ENCODE measurements at regions not wholly inside any gene's neighbourhood (a gene's known extent, or its start where the extent isn't known, plus 50 kb on each side); places are given as distances from the start of the nearest gene placed in this dataset.

- no peak for DNase-seq (ENCODE audit: low read depth, low spot score)
These were observed 80.2 kb upstream of the NUDT4 start for GRCh38 chr12:93297536-93297935.

- no peak for DNase-seq (ENCODE audit: low read depth, low spot score)
These were observed 78.4 kb upstream of the NUDT4 start for GRCh38 chr12:93299262-93299846.

GRCh38 chr12:93300611-93301021 is 77.1 kb upstream of the NUDT4 start:
- DNase-seq (ENCODE audit: low read depth, low spot score), result no peak

- DNase-seq (ENCODE audit: low read depth, low spot score), result no peak
These were observed 75.1 kb upstream of the NUDT4 start for GRCh38 chr12:93302331-93303229.

- no peak for DNase-seq (ENCODE audit: low read depth, low spot score)
These were observed 71.1 kb upstream of the NUDT4 start for GRCh38 chr12:93306636-93307035.

- no peak for DNase-seq (ENCODE audit: low read depth, low spot score)
These were observed 69.4 kb upstream of the NUDT4 start for GRCh38 chr12:93308281-93308680.

GRCh38 chr12:93311827-93312226 is 65.9 kb upstream of the NUDT4 start:
- DNase-seq (ENCODE audit: low read depth, low spot score), result no peak

GRCh38 chr12:93314177-93314497 is 63.6 kb upstream of the NUDT4 start:
- DNase-seq (ENCODE audit: low read depth, low spot score), result no peak

GRCh38 chr12:93315385-93315906 is 62.3 kb upstream of the NUDT4 start:
- no peak for DNase-seq (ENCODE audit: low read depth, low spot score)

- no peak for DNase-seq (ENCODE audit: low read depth, low spot score)
These were observed 61.7 kb upstream of the NUDT4 start for GRCh38 chr12:93315907-93316622.

GRCh38 chr12:93316623-93316971 is 61.1 kb upstream of the NUDT4 start:
- no peak for DNase-seq (ENCODE audit: low read depth, low spot score)

GRCh38 chr12:93317227-93317626 is 60.5 kb upstream of the NUDT4 start:
- DNase-seq (ENCODE audit: low read depth, low spot score), result no peak

GRCh38 chr12:93318720-93319522 is 58.8 kb upstream of the NUDT4 start:
- no peak for DNase-seq (ENCODE audit: low read depth, low spot score)

- no peak for DNase-seq (ENCODE audit: low read depth, low spot score)
These were observed 58.1 kb upstream of the NUDT4 start for GRCh38 chr12:93319523-93320050.

- DNase-seq (ENCODE audit: low read depth, low spot score), result no peak
These were observed 54.9 kb upstream of the NUDT4 start for GRCh38 chr12:93322784-93323183.

GRCh38 chr12:93323625-93324329 is 53.9 kb upstream of the NUDT4 start:
- DNase-seq (ENCODE audit: low read depth, low spot score), result no peak

- no peak for DNase-seq (ENCODE audit: low read depth, low spot score)
These were observed 51.9 kb upstream of the NUDT4 start for GRCh38 chr12:93325855-93326254.
